GM12891 (cell line): ENCODE measurements at regions not wholly inside any gene's neighbourhood (a gene's known extent, or its start where the extent isn't known, plus 50 kb on each side); places are given as distances from the start of the nearest gene placed in this dataset.

Source experiments
- PAX5 ChIP-seq: IDR thresholded peaks from 2 replicates; pipeline ENCODE4 v1.6.1; 2011; ENCODE audit warnings: low read length, moderate library complexity, mild to moderate bottlenecking; ENCODE audit not compliant: insufficient read depth, severe bottlenecking
- POLR2A ChIP-seq: IDR thresholded peaks from 2 replicates; pipeline ENCODE4 v1.6.1; 2011; ENCODE audit warnings: low read depth, low read length, control low read depth
- POLR2AphosphoS5 ChIP-seq: IDR thresholded peaks from 2 replicates; pipeline ENCODE4 v1.6.1; 2011; ENCODE audit warnings: low read depth, low read length, control low read depth

- no peak for TF ChIP-seq POLR2AphosphoS5
- no peak for TF ChIP-seq POLR2A
- TF ChIP-seq PAX5: no peak
Measured at GRCh38 chr6:147751232-147751631, 242.7 kb downstream of the SAMD5 start.
